HG03103 (cell line): ENCODE measurements at regions not wholly inside any gene's neighbourhood (a gene's known extent, or its start where the extent isn't known, plus 50 kb on each side); places are given as distances from the start of the nearest gene placed in this dataset.

Experiments used
- ATAC-seq: cut with Tn5 transposase; IDR thresholded peaks from one replicate; pipeline ENCODE4 v1.9.1; 2021; ENCODE audit warnings: low read depth; ENCODE audit not compliant: unreplicated experiment

DNA sequence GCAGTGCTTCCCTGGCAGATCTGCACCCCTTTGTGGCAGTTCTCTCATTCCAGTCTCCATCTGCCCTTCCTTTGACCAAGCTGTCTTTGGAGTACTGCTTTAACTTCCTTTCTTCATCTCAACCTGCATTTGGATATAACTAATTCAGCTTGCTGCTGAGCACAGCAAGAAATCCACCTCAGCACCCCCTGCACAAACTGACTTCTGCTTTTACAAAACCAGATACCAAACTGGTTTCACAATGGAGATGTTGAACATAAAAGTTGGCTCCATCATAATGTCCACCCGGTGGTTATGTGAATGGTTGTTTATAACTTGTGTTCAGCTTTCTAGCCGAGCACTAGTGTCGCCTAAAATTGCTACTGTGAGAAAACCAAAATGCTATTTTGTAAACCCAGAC is 341.1 kb upstream of the SEMA6D start:
- ATAC-seq, result no peak

DNA sequence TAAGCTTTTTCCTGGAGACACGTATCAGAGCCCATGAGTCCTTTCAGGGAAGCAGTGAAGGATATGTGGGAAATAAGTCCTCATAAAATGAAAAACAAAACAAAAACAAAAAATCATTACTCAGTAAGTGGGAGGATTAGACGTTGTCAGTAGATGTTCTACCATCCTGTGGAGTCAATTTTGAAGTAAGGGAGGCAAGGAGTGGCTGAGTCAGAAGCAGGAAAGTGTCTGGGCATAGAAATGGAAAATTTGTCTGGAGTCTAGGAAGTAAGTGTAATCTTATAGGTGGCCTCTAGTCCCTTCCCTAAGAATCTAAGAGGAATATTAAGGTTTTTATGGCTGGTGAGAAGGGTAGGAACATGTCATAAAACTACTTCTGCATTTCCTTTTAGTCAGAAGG is 339.8 kb upstream of the SEMA6D start:
- no peak for ATAC-seq

DNA sequence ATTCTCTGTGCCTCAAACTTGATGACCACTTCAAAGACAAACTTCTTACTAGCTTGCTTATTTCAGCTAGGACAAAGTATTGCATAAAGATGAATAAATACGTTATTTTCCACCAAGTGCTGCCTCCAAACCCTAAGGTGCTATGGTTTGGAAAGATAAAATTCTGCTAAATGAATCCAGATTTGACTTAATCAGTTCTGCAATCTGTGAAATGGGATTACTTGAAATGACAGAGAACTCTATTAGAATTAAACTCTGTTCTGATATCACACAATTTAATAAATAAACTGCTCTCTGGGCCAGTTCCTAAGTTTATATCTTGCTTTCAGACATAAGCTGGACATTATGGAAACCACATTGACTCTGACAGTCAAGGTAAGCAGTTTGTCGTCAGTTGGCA is 338.8 kb upstream of the SEMA6D start:
- no peak for ATAC-seq

DNA sequence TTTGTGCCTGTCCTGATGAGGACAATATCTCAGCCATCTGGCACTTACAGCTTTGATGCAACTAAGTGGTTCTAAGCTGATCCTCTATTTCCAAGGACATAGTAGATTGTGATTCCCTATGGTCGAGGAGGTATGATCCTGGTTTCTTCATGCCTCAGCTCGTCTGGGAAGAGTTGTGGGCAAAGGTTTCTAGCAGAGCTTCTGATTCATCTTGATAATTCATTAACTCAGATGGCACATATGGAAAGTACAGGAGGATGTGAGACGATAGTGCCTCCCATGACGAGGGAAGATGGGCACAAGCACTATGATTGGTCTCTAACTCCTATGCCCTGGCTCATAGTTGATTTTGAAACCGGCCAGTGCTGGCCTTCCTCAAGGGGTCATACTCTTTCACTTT is 334.2 kb upstream of the SEMA6D start:
- ATAC-seq, result no peak

DNA sequence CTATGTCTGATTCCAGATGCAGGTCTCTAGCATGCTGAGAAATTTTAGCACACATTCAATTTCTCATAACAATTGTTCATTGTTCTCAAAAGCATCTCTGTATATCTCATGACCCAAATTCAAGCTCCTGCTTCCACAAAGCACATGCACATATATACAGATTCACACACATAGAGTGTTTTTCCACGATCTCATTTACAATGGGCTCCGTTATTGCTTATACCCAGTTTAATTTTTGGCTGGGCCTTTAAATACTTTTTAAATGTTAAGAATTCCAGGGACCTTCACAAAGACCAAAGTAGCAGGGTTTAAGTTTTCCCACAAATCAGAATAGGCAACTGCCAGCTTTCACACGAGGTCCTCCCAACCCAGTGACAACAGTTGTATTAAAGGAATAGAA is 333.5 kb upstream of the SEMA6D start:
- no peak for ATAC-seq

DNA sequence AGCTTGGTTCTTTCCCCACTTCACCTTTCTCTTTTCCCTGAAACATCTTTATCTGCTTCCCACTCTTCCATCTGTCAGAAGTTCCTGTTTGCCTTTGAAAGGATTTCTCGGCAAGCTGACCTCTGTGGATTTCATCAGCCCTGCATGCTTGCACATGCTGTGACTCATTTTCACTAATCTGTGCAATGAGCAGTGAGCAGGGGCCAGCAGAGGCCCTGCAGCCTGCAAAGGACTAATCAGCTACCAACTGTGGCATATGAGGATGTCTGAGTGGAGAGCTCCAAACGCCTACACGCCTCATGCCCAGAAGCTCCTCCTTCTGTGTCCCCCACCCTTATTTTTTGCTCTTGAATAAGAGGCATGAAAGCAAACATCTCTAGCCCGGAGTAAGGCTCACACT is 333.0 kb upstream of the SEMA6D start:
- ATAC-seq, result no peak

DNA sequence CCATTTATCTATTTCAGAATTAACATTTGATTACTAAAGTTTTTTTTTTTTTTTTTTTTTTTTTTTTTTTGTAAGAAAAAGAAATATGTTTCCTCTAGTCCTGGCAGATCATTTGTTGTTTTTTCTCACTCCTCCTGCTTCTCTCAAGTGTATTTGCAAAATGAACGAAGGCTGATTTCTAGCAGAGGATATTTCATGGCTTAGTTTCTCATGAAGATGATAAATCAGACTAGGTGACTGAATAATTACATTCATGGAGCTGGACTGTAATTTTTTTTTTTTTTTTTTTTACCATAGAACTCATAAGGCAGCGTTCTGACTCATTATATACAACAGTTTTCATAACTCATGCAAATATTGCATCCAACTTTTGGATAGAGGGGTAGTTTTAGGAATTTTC is 332.5 kb upstream of the SEMA6D start:
- no peak for ATAC-seq

DNA sequence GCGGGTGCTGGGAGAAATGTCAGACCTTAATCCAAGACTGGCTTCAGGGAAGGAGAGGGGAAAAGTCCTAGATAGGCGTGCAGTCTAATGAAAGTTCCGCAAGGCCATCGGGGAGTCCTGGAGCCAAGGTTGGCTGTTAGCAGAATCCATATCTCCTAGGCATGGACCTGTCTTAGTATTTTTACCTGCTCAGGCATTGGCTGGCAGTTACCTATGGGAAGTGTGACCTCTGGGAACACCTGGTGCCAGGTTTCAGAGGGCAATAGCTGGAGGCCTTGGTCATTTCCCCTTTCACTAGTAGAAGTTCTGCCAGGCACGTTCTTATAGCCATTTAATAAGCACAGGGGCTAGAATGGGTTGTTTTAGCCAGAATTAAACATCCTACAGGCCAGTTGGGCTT is 330.8 kb upstream of the SEMA6D start:
- no peak for ATAC-seq

DNA sequence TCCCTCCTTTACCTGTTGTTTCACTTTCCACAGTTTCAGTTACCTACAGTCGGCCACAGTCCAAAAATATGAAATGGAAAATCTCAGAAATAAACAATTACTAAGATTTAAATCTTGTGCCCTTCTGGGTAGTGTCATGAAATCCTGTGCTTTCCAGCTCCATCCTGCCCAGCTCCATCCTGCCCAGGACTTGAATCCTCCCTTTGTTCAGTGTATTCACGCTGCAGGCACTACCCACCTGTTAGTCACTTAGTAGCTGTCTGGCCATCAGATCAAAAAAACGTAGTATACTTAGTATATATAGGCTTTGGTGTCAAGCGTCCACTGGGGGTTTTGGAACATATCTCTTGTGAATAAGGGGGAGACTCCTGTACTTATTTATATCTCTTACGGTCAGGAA is 329.0 kb upstream of the SEMA6D start:
- no peak for ATAC-seq

DNA sequence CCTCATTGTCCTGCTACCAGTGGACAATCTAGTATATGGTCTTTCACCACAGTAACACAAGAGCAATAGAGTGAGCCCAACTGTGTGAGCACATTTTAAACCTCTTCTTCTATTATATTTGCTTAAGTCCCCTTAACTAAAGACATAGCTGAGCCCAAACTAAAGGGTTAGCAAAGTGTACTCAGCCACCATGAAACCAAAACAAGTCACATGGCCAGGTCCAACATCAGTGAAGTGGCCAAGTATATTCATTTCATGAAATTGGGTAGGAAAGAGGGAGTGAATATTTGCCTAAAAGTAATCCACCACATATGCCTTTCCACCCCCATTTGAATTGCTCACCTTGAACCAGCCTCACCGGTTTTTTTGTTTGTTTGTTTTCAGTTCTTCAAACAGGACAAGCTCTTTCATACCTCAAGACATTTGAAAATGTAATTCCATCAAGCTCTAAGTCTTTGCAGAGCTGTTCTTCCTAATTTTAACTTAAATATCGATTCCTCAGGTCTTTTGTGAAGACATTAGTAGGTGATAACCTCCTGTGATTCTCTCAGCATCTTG is 327.0 kb upstream of the SEMA6D start:
- ATAC-seq, result no peak

DNA sequence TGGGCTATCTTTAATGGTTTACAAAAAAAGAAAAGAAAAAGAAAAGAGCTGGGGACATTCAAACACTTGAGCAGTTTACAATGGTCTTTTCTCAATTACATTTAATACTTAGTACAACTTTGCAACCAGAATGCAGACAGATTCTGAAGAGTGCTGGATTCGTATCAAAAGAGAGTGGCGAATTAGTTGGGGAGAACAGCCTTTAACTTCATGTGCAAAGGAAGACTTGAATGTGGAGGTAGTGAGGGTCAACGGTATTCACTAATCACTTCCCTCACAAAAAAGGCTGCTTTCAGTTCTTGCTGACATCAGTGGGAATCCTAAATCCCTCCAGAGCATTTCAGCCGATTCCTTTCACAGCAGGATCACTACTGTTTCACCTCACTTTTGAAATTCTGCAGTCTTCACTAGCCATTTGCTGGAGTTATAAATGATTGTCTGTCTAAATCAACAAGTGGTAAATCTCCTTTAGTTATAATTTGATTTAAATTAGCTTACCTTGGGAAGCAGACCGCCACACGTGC is 323.0 kb upstream of the SEMA6D start:
- ATAC-seq, result no peak

DNA sequence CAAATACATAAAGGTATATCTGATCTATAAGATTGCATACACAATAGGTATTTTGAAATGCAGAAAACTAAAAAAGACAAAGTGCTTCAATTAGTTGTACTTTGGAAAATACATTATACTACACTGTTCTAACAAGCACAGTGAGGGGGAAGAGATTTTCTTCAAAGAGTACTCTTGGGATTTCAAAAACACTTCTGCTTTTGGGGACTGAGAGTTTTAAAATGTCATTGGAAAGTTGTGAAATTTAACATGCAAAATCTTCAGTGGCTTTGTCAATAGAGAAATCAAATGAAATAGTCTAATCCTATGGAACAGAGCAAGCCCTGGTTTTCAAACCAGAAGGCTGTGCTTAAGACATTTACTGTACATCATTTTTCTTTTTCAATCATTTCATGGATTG is 322.2 kb upstream of the SEMA6D start:
- no peak for ATAC-seq

DNA sequence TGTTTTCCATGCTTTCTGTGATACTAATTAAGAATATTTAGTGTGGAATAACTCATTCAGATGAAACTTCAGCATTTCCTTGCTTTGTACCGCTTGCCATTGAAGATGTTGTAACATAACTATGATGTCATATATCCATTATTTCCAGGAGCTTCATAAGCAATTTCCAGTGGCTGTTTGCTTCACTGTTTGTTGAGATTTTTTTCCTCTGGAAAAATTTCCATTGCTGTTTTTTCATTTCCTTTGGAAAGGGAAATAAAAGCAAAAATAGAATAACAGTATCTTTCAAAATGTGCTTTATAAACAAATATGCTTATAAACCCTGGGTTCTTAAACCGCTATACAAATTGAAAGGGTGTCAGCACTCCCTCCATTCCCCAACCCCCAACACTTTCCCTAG is 319.6 kb upstream of the SEMA6D start:
- no peak for ATAC-seq

DNA sequence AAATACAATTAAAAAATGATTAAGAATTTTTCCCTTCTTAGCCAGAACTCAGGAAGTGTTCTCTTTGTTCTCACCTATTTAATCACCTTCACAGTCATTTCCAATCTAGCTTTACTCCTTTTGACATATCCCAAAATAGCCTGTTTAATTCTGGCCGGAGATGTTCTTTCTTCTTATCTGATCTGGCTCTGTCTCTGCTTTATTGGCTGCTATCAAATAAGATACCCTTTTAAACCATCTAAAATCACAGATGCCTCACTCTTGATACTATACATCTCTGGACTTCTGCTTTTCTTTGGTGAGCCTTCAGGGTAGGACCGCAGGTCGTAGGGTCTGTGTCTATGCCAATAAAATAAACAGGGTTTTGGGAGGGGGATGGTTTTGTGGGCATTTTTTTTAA is 319.2 kb upstream of the SEMA6D start:
- ATAC-seq, result no peak

DNA sequence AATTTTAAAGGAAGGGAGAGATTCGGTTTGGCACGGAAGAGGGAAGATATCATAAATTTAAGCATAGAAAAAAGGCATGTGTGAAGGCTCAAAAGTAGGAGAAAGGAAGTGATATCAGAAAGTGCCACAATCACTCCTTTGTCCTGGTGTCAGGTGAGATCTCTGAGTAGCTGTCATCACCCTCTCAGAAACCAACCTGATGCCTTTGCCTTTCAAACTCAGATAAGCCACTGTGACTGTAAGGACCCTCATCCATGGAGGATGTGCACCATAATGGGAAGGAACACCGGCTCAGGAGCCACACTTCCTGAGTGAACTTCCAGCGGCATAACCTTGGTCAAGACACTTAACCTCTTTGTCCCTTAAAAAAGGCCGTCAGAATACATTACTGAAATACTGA is 318.7 kb upstream of the SEMA6D start:
- ATAC-seq, result no peak

DNA sequence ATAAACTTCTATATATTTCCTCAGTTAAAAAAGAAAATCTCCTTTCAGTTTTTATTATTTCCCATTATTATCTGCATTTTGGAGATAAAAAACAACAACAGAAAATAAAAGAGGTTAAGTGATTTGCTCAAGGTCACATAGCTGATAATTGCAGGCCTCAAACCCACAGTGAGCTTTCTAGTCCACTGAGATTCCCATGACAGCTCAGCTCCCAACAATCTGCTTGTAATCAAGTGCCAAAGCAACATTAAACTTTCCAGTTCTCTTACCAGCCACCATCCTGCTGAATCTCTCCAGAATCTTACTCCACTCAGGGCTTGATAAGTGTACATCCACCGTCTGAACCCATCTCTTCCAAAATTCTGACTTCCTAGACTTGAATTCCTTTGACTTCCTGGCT is 318.2 kb upstream of the SEMA6D start:
- no peak for ATAC-seq

DNA sequence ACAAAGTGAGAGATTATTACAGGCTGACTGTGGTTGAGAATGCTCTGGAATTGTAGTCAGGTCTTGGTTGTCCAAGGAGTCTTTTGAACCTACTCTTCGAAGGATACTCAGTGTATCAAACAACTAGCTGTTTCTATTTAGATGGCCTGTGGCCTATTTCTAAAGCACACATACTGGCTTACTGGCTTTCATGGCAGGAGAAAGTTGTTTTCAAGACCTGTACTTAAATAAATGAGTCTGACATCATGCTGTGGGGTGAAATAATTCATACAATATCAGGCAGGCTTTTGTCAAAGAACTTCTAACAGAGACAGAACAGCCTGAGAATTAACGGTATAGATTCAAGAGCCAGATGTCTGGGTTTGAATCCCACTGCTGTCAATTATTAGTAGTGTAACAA is 316.7 kb upstream of the SEMA6D start:
- ATAC-seq, result no peak

DNA sequence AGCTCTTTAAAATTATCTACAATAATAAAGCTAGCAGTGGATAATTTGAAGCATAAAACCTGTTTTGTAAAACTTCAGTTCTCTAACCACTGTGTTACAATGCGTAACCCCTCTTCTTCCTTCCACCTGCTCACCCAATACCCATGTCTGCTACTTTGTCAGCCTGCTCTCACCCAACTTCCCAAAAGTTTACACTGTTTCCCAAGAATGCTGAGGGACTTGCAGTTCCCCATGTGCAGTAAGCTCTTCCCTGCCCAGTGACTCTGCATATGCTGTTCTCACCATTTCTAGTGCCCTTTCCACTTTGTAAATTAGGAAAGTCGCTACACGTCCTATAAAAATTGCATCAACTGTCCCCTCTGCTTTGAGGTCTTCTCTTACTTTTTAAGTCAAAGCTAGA is 315.9 kb upstream of the SEMA6D start:
- no peak for ATAC-seq

DNA sequence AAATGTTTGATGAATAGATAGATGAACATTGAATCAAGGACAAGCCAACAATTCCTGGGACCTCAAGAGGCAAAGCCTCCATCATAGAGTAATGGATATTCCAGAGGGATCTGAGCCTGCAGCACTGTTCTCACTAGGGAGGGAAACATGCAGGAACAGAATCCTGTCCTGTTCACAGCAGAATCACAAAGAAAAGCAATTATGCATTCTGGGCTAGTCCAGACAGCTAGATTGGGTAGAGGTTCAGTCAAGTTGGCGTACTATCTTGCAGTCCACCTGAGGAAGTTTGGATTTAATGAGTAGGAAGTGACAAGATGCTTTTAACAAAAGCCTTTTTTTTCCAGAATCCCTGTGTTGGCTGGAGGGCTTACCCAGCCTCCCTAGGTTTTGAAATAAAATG is 314.5 kb upstream of the SEMA6D start:
- ATAC-seq, result no peak

DNA sequence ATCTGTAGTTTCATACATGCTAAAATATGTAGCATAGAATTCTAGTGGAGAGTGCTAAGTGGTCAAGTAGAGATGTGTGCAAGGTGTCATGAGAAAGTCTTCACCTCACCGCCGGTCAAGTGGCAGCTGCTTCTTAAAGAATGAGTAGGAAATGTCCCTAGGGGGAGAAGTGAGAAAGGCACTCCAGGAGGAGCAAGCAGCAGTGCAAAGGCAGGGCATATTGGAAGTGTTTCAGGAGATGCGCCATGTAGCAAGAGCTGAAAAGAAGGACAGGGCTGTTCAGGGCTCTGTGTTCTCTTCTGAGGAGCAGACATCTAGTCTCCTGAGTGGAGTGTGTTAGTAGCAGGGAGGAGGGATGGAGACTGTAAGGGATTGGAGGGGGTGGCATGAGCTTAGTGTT is 312.4 kb upstream of the SEMA6D start:
- no peak for ATAC-seq

DNA sequence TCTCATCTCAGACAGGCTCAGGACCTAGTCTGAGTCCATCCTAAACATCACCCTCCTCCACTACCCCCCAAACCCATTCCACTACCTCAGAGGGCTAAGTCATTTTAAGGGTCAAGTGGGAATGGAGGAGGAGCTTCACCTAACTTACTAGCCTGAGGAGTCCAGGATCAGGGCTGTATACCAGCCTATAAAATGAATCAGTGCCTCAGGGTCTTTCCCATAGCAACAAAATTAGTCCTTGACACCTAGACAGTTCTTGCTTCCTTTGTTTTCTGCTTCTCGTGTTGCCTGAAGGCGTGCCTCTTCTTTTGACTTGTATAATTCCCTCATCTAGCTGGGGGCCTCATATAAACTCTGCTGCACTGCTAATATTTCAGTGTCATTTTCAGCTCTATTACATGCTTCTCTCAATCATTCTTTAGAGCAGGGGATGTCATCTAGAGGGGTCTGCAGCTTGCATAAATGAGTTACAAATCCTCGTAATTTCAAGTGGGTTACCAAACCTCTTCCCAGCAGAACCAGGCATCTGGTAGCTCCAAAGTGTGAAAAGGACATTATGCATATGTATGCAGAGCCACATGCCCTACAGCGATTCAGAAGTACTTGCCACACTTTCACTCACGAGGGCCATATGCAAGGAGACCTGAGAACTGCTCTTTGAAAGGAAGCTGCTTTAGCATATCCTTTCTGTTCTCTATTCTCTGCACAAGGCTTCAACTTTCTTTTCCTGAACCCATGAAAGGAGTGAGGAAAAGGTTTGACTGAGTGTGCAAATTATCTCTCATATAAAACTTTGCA is 311.7 kb upstream of the SEMA6D start:
- ATAC-seq, result no peak

DNA sequence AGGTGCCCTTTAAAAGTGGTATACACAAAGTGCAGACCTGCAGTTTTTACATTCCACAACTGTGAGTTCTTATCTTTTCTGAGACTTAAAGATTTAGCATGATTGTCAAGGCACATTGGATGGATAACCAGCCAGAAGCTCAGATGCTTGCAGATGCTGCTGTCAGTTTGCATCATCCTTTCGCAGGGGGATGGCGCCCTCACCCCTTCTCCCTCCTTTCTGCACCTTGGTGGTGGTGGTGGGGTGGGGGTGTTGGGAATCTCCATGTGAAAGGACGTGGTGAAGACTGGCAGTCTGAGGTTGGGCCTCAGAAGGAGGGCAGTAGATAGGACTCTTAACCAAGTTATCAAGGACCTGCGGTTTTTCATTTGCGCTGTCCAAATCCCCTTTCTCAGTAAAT is 309.6 kb upstream of the SEMA6D start:
- no peak for ATAC-seq
